Heart right ventricle (tissue), 16 donors: ENCODE measurements at regions not wholly inside any gene's neighbourhood (a gene's known extent, or its start where the extent isn't known, plus 50 kb on each side); places are given as distances from the start of the nearest gene placed in this dataset.

Experiments
- ATAC-seq, 8 donors: fragments of 200-7000 bp; cut with Tn5 transposase; one replicate each; pipeline ENCODE4 v1.9.1; 2020; ENCODE audit warnings: mild to moderate bottlenecking in 8 of 8, moderate library complexity in 8 of 8, moderate number of reproducible peaks in 1 of 8
- DNase-seq, 2 donors: peaks; one replicate each; pipeline ENCODE4 v3.0.0-alpha.2; 2020
- H3K27ac ChIP-seq, 10 donors: fragments of 200-600 bp; sonication (generic) in 2 of 10; one replicate each; pipeline versions ENCODE4 v1.5.0 to v1.8.0; 2020 to 2022; ENCODE audit warnings: mild to moderate bottlenecking in 3 of 10
- H3K27me3 ChIP-seq, 7 donors: fragments of 200-600 bp; one replicate each; pipeline ENCODE4 v1.8.0; 2021 to 2022; ENCODE audit warnings: mild to moderate bottlenecking in 2 of 7
- H3K36me3 ChIP-seq, 9 donors: fragments of 200-600 bp; sonication (generic) in 1 of 9; one replicate each; pipeline versions ENCODE4 v1.5.0 to v1.8.0; 2020 to 2022; ENCODE audit warnings: mild to moderate bottlenecking in 2 of 9
- H3K4me1 ChIP-seq, 9 donors: fragments of 200-600 bp; sonication (generic) in 1 of 9; one replicate each; pipeline versions ENCODE4 v1.5.0 to v1.8.0; 2020 to 2022; ENCODE audit warnings: mild to moderate bottlenecking in 4 of 9
- H3K4me3 ChIP-seq, 10 donors: fragments of 200-600 bp; sonication (generic) in 2 of 10; one replicate each; pipeline versions ENCODE4 v1.5.0 to v1.8.0; 2020 to 2022; ENCODE audit warnings: mild to moderate bottlenecking in 7 of 10, moderate library complexity in 2 of 10
- H3K9me3 ChIP-seq, 11 donors: fragments of 200-600 bp in 10 of 11; sonication (generic) in 2 of 11; one replicate each; pipeline versions ENCODE4 v1.5.0 to v1.8.0; 2013 to 2022; ENCODE audit warnings: mild to moderate bottlenecking in 2 of 11, control low read depth in 1 of 11, moderate library complexity in 1 of 11
- WGBS, 2 donors: extraction: QIAGEN DNeasy Blood & Tissue Kit; methylation state at CpG; one replicate each; pipeline ENCODE4 v1.1.7; 2013; ENCODE audit warnings: inconsistent platforms in 1 of 2; 5-methylcytosine and 5-hydroxymethylcytosine counted together
- intact Hi-C, 10 donors: fragments of 100-400 bp; cut with DNase I; formaldehyde crosslinking; loops; one replicate each; pipeline versions ENCODE4 v1.11.1 to v1.14.2; 2022
- TF ChIP-seq, protein P1 (sequence below), 9 donors: fragments of 200-600 bp; sonication (generic) in 2 of 9; IDR thresholded peaks; one replicate each; pipeline versions ENCODE4 v1.5.0 to v1.8.0; 2021 to 2022; ENCODE audit warnings: antibody characterized with exemption in 9 of 9, mild to moderate bottlenecking in 5 of 9, moderate library complexity in 1 of 9
- donor health status: Arrhythmogenic right ventricular cardiomyopathy.
- donor health status: ischemic (EF 13 %, LVEDD 7.1; RV severe dilation, severe dysfunction).
- donor health status: healthy with polysubstance abuse.
- donor health status: DM: no; HTN: yes; CAD: no.
- donor health status: DM: no; HTN: no; CAD: no.
- donor health status: ischemic (EF 25% LVEDD 6.9; RV normal size, moderate dysfunction).
- donor health status: ischemic (EF 25% LVEDD 5.7; RV mildly dilated, moderate dysfunction).
- donor health status: healthy.
- donor health status: DM: yes; HTN: yes; CAD: no.
- donor health status: Ischemic cardiomyopathy.
- donor health status: ischemic (EF 35%, LVEDD 5.7; RV mildly dilated, moderate dysfunction).
- donor health status: nonischemic (EF 11% LVEDD 7.7; RV severe dilation, severe dysfunction).
- donor health status: DM: yes; HTN: yes; CAD: no.
- donor health status: PGD.
- donor health status: ischemic (EF 29% LVEDD 5.4; RV normal size, mild dysfunction).
- donor health status: nonischemic (EF 23%, LVEDD 6.1; RV moderate dilation, normal function).

DNA sequence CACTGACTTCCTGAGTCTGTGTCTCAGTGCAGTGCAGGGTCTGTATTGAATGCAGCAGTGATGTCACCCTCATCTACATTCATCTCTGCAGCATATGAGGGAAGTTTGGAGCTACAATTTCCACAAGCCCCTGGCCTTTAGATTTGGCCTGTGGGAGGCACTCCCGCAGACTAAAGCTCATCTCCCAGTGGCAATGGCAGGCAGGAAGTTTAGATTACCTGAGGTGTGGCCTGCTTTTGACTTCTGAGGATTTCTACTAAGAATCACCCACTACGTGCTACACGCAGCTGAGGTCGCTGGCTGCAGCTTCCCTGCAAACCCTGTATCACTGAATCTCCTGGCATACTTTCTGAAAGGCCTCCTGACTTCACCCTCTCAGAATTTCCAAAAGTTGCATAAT, 202.2 kb upstream of the PRKD1 start:
- intact Hi-C loops, result no loop called here
- WGBS, 2 donors, result 52 to 56% methylated on average over 4 of the region's 4 CpGs
- ATAC-seq, result no peak

DNA sequence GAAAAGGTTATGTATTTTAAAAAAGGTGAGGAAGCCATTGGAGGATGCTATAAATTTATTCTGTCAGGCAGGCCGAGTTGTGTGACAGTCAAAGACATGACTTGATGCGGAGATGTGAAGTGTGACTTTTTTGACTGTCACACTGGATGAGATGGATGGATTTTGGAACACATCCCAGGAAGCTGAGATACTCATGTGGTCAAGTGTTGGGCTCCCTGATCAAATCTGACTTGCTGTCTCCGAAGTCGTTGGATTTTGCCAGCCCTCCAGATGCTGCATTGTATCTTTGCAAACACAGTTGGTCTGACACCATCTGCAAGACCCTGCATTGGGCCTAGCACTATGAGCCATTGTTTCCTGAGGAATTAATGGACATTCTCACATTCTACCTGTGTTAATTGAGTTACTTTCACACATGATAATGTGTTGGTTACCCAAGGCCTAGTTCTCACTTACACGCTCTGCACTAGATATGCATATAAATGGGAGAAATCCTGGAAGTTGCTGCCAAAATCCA, 204.0 kb upstream of the PRKD1 start:
- ATAC-seq, result no peak
- 43 to 53% methylated on average over 5 of the region's 5 CpGs for whole genome bisulfite sequencing, 2 donors
- TF ChIP-seq, protein P1, sequence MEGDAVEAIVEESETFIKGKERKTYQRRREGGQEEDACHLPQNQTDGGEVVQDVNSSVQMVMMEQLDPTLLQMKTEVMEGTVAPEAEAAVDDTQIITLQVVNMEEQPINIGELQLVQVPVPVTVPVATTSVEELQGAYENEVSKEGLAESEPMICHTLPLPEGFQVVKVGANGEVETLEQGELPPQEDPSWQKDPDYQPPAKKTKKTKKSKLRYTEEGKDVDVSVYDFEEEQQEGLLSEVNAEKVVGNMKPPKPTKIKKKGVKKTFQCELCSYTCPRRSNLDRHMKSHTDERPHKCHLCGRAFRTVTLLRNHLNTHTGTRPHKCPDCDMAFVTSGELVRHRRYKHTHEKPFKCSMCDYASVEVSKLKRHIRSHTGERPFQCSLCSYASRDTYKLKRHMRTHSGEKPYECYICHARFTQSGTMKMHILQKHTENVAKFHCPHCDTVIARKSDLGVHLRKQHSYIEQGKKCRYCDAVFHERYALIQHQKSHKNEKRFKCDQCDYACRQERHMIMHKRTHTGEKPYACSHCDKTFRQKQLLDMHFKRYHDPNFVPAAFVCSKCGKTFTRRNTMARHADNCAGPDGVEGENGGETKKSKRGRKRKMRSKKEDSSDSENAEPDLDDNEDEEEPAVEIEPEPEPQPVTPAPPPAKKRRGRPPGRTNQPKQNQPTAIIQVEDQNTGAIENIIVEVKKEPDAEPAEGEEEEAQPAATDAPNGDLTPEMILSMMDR (IDR thresholded peaks at IDR 0.05), result no peak
- intact Hi-C loops, result no loop called here
- no peaks in the 10 kb centered on the region for H3K4me1 ChIP-seq
- H3K27me3 ChIP-seq, result no peaks in the 10 kb centered on the region
- H3K27ac ChIP-seq, result no peak overlapping the region
- no peaks in the 10 kb centered on the region for H3K9me3 ChIP-seq
- no peaks in the 10 kb centered on the region for H3K36me3 ChIP-seq
- H3K4me3 ChIP-seq, result no peak overlapping the region
- DNase-seq, result no peak

More for the DNA sequence above, 202.2 kb upstream of the PRKD1 start:
- Histone ChIP-seq H3K4me1 (no peaks in the 10 kb centered on the region), H3K27me3 (no peaks in the 10 kb centered on the region), H3K4me3 (no peak overlapping the region), H3K27ac (no peak overlapping the region), H3K36me3 (no peaks in the 10 kb centered on the region), H3K9me3 (no peaks in the 10 kb centered on the region)
- TF ChIP-seq, protein P1 (IDR thresholded peaks at IDR 0.05), result no peak
- DNase-seq, result no peak

DNA sequence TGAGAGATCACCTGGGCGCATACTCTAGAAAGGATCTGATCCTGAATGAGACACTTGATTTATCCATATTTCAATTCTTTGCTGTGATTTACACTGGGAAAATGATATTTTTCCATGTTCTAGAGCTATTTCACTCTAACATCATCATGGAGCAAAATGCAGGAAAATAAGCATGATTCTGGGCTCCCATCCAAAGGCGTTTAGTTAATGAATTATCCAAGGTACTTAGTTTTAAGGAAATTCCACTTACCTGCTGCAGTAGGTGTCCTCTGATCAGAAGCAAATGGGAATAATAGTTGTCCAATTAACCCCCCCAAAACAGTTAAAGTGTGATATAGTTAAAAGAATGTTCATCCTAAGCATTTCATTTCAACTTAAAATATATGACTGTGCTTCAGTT, 204.5 kb upstream of the PRKD1 start:
- WGBS, 2 donors, result 82 to 91% methylated on average over 2 of the region's 2 CpGs
- Histone ChIP-seq H3K4me1 (no peaks in the 10 kb centered on the region), H3K36me3 (no peaks in the 10 kb centered on the region), H3K9me3 (no peaks in the 10 kb centered on the region), H3K27me3 (no peaks in the 10 kb centered on the region), H3K27ac (no peak overlapping the region), H3K4me3 (no peak overlapping the region)
- TF ChIP-seq, protein P1 (IDR thresholded peaks at IDR 0.05), result no peak
- no peak for DNase-seq
- intact Hi-C loops, result no loop called here
- no peak for ATAC-seq

DNA sequence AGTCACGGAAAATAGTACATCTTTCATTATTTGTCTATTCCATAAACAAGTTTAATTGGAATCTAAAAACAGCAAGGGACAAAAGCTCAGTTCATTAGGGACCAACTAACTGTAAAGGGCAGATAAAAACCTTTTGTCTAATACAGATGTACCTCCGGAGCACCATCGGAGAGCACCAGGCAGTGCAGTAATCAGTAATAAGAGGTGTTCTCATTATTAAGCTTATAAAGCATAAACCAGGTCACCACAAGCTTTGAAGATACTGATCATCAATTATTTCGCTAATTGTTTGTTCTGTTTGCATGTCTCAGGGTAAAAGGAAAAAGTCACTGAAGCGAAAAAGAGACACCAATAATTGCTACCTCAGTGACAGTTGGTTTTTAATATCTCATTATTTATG, 207.3 kb upstream of the PRKD1 start:
- H3K27ac ChIP-seq, result no peak overlapping the region
- H3K36me3 ChIP-seq, result no peaks in the 10 kb centered on the region
- intact Hi-C loops, result no loop called here
- H3K27me3 ChIP-seq, result no peaks in the 10 kb centered on the region
- TF ChIP-seq, protein P1 (IDR thresholded peaks at IDR 0.05), result no peak
- DNase-seq (no peak), ATAC-seq (no peak)
- H3K9me3 ChIP-seq, result no peaks in the 10 kb centered on the region
- H3K4me1 ChIP-seq, result no peaks in the 10 kb centered on the region
- 87 to 90% methylated on average over 5 of the region's 5 CpGs for WGBS, 2 donors
- no peak overlapping the region for H3K4me3 ChIP-seq
